ENCODE measurements at regions not wholly inside any gene's neighbourhood (a gene's known extent, or its start where the extent isn't known, plus 50 kb on each side); places are given as distances from the start of the nearest gene placed in this dataset.
"Not testable (repeated sequence)": the region's sequence is repeated elsewhere in the genome, so short reads cannot be mapped to it uniquely, and the experiment has no call there.

GRCh38 chrX:14351611-14352303 lies 177.6 kb upstream of the GLRA2 start:
- DNase-seq (ENCODE audit: low read depth in 1 of 2, low spot score in 1 of 2), result no peak

GRCh38 chrX:14347523-14347922 lies 181.8 kb upstream of the GLRA2 start:
- DNase-seq (ENCODE audit: low read depth in 1 of 2, low spot score in 1 of 2), result no peak

GRCh38 chrX:14344172-14344940 lies 185.0 kb upstream of the GLRA2 start:
- DNase-seq (ENCODE audit: low read depth in 1 of 2, low spot score in 1 of 2), result no peak

- no peak for DNase-seq (ENCODE audit: low read depth in 1 of 2, low spot score in 1 of 2)
These were observed 219.9 kb upstream of the GLRA2 start for GRCh38 chrX:14309431-14309830.

GRCh38 chrX:14308976-14309375 lies 220.4 kb upstream of the GLRA2 start:
- DNase-seq (ENCODE audit: low read depth in 1 of 2, low spot score in 1 of 2), result not testable (repeated sequence)

- DNase-seq (ENCODE audit: low read depth in 1 of 2, low spot score in 1 of 2), result no peak
These were observed 225.4 kb upstream of the GLRA2 start for GRCh38 chrX:14303891-14304290.

GRCh38 chrX:14302561-14302960 lies 226.8 kb upstream of the GLRA2 start:
- DNase-seq (ENCODE audit: low read depth in 1 of 2, low spot score in 1 of 2), result not testable (repeated sequence)

- DNase-seq (ENCODE audit: low read depth in 1 of 2, low spot score in 1 of 2), result no peak
These were observed 229.0 kb upstream of the GLRA2 start for GRCh38 chrX:14300376-14300775.

GRCh38 chrX:14295426-14295825 lies 233.9 kb upstream of the GLRA2 start:
- DNase-seq (ENCODE audit: low read depth in 1 of 2, low spot score in 1 of 2), result no peak

GRCh38 chrX:14291666-14292500 lies 237.5 kb upstream of the GLRA2 start:
- no peak for DNase-seq (ENCODE audit: low read depth in 1 of 2, low spot score in 1 of 2)

GRCh38 chrX:14290335-14290734 lies 239.0 kb upstream of the GLRA2 start:
- no peak for DNase-seq (ENCODE audit: low read depth in 1 of 2, low spot score in 1 of 2)

- no peak for DNase-seq (ENCODE audit: low read depth in 1 of 2, low spot score in 1 of 2)
These were observed 245.0 kb upstream of the GEMIN8 start for GRCh38 chrX:14274691-14275090.

- no peak for DNase-seq (ENCODE audit: low read depth in 1 of 2, low spot score in 1 of 2)
These were observed 237.5 kb upstream of the GEMIN8 start for GRCh38 chrX:14267216-14267615.

- no peak for DNase-seq (ENCODE audit: low read depth in 1 of 2, low spot score in 1 of 2)
These were observed 237.0 kb upstream of the GEMIN8 start for GRCh38 chrX:14266705-14267104.

- no peak for DNase-seq (ENCODE audit: low read depth in 1 of 2, low spot score in 1 of 2)
These were observed 214.1 kb upstream of the GEMIN8 start for GRCh38 chrX:14243823-14244222.

GRCh38 chrX:14235004-14235403 lies 205.3 kb upstream of the GEMIN8 start:
- no peak for DNase-seq (ENCODE audit: low read depth in 1 of 2, low spot score in 1 of 2)

- no peak for DNase-seq (ENCODE audit: low read depth in 1 of 2, low spot score in 1 of 2)
These were observed 203.0 kb upstream of the GEMIN8 start for GRCh38 chrX:14232688-14233087.

GRCh38 chrX:14228611-14229010 lies 198.9 kb upstream of the GEMIN8 start:
- DNase-seq (ENCODE audit: low read depth in 1 of 2, low spot score in 1 of 2), result no peak

- DNase-seq (ENCODE audit: low read depth in 1 of 2, low spot score in 1 of 2), result no peak
These were observed 190.8 kb upstream of the GEMIN8 start for GRCh38 chrX:14220386-14220944.

- DNase-seq (ENCODE audit: low read depth in 1 of 2, low spot score in 1 of 2), result no peak
These were observed 179.3 kb upstream of the GEMIN8 start for GRCh38 chrX:14209034-14209433.

GRCh38 chrX:14194711-14195110 lies 165.0 kb upstream of the GEMIN8 start:
- no peak for DNase-seq (ENCODE audit: low read depth in 1 of 2, low spot score in 1 of 2)
